ENCODE measurements at regions not wholly inside any gene's neighbourhood (a gene's known extent, or its start where the extent isn't known, plus 50 kb on each side); places are given as distances from the start of the nearest gene placed in this dataset.

GRCh38 chr20:61112515-61112914, 139.5 kb upstream of the CDH4 start:
- H3K4me1 ChIP-seq (ENCODE audit: insufficient read depth, low read length), result no peaks in the 10 kb centered on the region

DNA sequence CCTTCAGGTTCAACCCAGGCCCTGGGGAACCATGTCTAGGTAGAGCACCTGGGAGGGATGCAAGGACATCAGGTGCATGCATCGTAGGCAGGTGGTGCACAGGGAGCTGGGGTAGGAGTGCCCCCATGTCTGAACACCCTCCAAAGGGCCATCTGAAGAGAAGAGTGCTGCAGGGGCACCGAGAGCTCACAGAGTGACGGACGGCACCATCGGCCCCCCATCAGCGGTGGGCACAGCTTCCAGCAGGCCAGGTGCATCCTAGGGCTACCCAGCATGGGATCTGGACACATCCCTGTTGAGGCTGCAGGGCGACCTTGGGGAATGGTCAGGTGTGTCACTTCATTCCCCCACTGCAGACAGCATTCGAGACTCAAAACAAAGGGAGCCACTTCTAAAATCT, 138.3 kb upstream of the CDH4 start:
- intact Hi-C loops (cut with micrococcal nuclease), result no loop called here
- Histone ChIP-seq H3K4me1 (ENCODE audit: insufficient read depth, low read length) (no peaks in the 10 kb centered on the region), H3K27ac (ENCODE audit: low read length) (no peak overlapping the region), H3K79me2 (ENCODE audit: low read length) (no peaks in the 10 kb centered on the region), H3K36me3 (ENCODE audit: low read depth, low read length) (no peaks in the 10 kb centered on the region), H3K4me3 (ENCODE audit: low read length) (no peak overlapping the region), H3K4me2 (ENCODE audit: low read length) (no peak overlapping the region), H3F3A (ENCODE audit: low read length, unreplicated experiment) (no peaks in the 10 kb centered on the region), H3K9ac (ENCODE audit: low read length) (no peak overlapping the region), H3K9me3 (ENCODE audit: low read length) (no peaks in the 10 kb centered on the region), H4K20me1 (ENCODE audit: low read length) (no peaks in the 10 kb centered on the region), H3K9me2 (replicated peaks; ENCODE audit: low read length) (no peaks in the 10 kb centered on the region), H3K27me3 (ENCODE audit: low read length) (peaks cover 17% of the 10 kb centered on the region; the same call in 1 of the 2 replicates), H2AFZ (ENCODE audit: low read length) (no peak overlapping the region)
- BruUV-seq (replicated peaks), result no TSS peak
- DNase-seq (no peak), ATAC-seq (no peak)
- ChIA-PET CTCF (no interaction called here), POLR2A (ENCODE audit: unreplicated experiment) (interaction anchor here (0.8 kb wide), 1 partner anchor 1264 kb away, joined by 6 read pairs; no protein-coding TSS in a partner anchor)
- TF ChIP-seq EZH2 (IDR thresholded peaks at IDR 0.05; ENCODE audit: low read length, unreplicated experiment), result no peak
- no peak for TF ChIP-seq CTCF (conservative IDR thresholded peaks at IDR 0.05; ENCODE audit: low read depth, low read length)
- no peak for TF ChIP-seq EZH2phosphoT487 (IDR thresholded peaks at IDR 0.05; ENCODE audit: borderline replicate concordance, low read length)

More at GRCh38 chr20:61112515-61112914, 139.5 kb upstream of the CDH4 start:
- Histone ChIP-seq H3K4me3 (ENCODE audit: low read length) (no peak overlapping the region), H3F3A (ENCODE audit: low read length, unreplicated experiment) (no peaks in the 10 kb centered on the region), H3K9ac (ENCODE audit: low read length) (no peak overlapping the region), H3K9me2 (replicated peaks; ENCODE audit: low read length) (no peaks in the 10 kb centered on the region), H3K27ac (ENCODE audit: low read length) (no peak overlapping the region), H3K4me2 (ENCODE audit: low read length) (no peak overlapping the region), H3K27me3 (ENCODE audit: low read length) (peaks cover 8% of the 10 kb centered on the region; the same call in 1 of the 2 replicates), H4K20me1 (ENCODE audit: low read length) (no peaks in the 10 kb centered on the region), H3K79me2 (ENCODE audit: low read length) (no peaks in the 10 kb centered on the region), H3K36me3 (ENCODE audit: low read depth, low read length) (no peaks in the 10 kb centered on the region), H3K9me3 (ENCODE audit: low read length) (no peaks in the 10 kb centered on the region), H2AFZ (ENCODE audit: low read length) (no peak overlapping the region)
- POLR2A ChIA-PET (ENCODE audit: unreplicated experiment), result no interaction called here
- no peak for ATAC-seq
- no peak for DNase-seq
- CTCF ChIA-PET, result no interaction called here
- no TSS peak for BruUV-seq (replicated peaks)
- intact Hi-C loops (cut with micrococcal nuclease), result no loop called here
- TF ChIP-seq CTCF (conservative IDR thresholded peaks at IDR 0.05; ENCODE audit: low read depth, low read length) (no peak), EZH2 (IDR thresholded peaks at IDR 0.05; ENCODE audit: low read length, unreplicated experiment) (no peak), EZH2phosphoT487 (IDR thresholded peaks at IDR 0.05; ENCODE audit: borderline replicate concordance, low read length) (no peak)

DNA sequence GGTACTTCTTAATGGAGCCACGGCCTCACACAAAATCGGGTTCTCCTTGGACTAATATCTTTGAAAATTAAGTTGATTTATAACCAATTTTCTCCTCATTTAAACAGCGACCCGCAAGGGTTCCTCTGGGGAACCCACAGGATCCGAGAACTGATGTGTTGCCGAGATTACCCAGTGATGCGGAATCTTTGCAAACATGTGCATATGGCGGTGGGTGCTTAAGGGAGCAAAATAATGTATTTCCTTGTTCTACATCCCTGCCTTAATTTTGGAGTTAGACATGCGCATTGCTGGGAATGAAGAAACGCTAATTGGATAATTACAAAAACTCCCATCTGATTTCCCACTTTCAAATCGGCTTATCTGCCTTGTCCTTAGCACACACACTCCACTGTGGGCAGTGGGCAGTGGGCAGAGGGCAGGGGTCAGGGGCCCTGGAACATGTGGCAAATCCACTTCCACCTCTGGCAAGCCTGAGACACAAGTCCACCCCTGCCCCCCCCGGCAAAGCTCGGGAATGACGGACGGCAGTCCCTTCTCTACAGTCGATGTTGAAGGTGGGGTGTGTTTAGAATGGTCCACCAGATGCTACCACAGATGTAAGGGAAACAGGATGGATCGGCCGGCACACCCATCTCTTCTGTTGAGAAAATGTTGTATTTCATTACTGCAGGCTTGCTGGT, 137.4 kb upstream of the CDH4 start:
- no peak overlapping the region for H3K9ac ChIP-seq (ENCODE audit: low read length)
- H3K4me1 ChIP-seq (ENCODE audit: insufficient read depth, low read length), result no peaks in the 10 kb centered on the region
- H3K27me3 ChIP-seq (ENCODE audit: low read length), result peaks cover 17% of the 10 kb centered on the region; the same call in 1 of the 2 replicates
- no peak for ATAC-seq
- CTCF ChIA-PET, result no interaction called here
- no peaks in the 10 kb centered on the region for H4K20me1 ChIP-seq (ENCODE audit: low read length)
- H3K4me3 ChIP-seq (ENCODE audit: low read length), result no peak overlapping the region
- no peak overlapping the region for H3K27ac ChIP-seq (ENCODE audit: low read length)
- no peak overlapping the region for H2AFZ ChIP-seq (ENCODE audit: low read length)
- no peak overlapping the region for H3K4me2 ChIP-seq (ENCODE audit: low read length)
- H3K9me2 ChIP-seq (replicated peaks; ENCODE audit: low read length), result no peaks in the 10 kb centered on the region
- no peaks in the 10 kb centered on the region for H3K9me3 ChIP-seq (ENCODE audit: low read length)
- no peaks in the 10 kb centered on the region for H3K79me2 ChIP-seq (ENCODE audit: low read length)
- no peak for TF ChIP-seq EZH2 (IDR thresholded peaks at IDR 0.05; ENCODE audit: low read length, unreplicated experiment)
- TF ChIP-seq CTCF (conservative IDR thresholded peaks at IDR 0.05; ENCODE audit: low read depth, low read length), result no peak
- H3K36me3 ChIP-seq (ENCODE audit: low read depth, low read length), result no peaks in the 10 kb centered on the region
- H3F3A ChIP-seq (ENCODE audit: low read length, unreplicated experiment), result no peaks in the 10 kb centered on the region
- BruUV-seq (replicated peaks), result no TSS peak
- DNase-seq, result no peak
- intact Hi-C loops (cut with micrococcal nuclease), result no loop called here
- POLR2A ChIA-PET (ENCODE audit: unreplicated experiment), result interaction anchor here (0.8 kb wide), 1 partner anchor 1265 kb away, joined by 6 read pairs; no protein-coding TSS in a partner anchor
